GM21723 (cell line): ENCODE measurements at regions not wholly inside any gene's neighbourhood (a gene's known extent, or its start where the extent isn't known, plus 50 kb on each side); places are given as distances from the start of the nearest gene placed in this dataset.
"Not testable (repeated sequence)": the region's sequence is repeated elsewhere in the genome, so short reads cannot be mapped to it uniquely, and the experiment has no call there.

Source experiments
- ATAC-seq: cut with Tn5 transposase; IDR thresholded peaks from one replicate; pipeline ENCODE4 v1.9.1; 2021; ENCODE audit warnings: mild to moderate bottlenecking, moderate library complexity; ENCODE audit not compliant: unreplicated experiment

- ATAC-seq, result no peak
Observed at GRCh38 chr4:38463268-38463958, 200.6 kb upstream of the KLF3 start.

GRCh38 chr4:38464328-38464727 lies 199.7 kb upstream of the KLF3 start:
- no peak for ATAC-seq

DNA sequence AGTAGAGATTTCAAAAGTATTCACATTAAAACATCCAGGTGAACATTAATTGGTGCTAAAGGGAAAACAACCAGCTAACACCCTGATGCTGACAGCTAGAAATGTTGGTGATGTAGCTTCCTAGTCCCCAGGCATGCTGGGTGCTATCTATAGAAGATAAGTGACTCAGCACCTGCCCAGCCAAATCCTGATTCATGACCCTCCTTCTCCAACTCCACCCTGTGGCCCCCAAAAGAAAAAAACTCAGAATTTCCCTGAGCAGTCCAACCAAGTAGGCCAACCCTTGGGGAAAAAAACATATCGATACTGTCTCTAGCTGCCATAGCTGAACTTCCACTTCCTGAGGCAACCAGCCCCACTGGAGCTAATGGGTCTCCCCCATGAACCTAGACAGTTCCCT lies 197.6 kb upstream of the KLF3 start:
- ATAC-seq, result no peak

GRCh38 chr4:38467296-38467695 lies 196.7 kb upstream of the KLF3 start:
- no peak for ATAC-seq

- no peak for ATAC-seq
Observed at GRCh38 chr4:38468339-38468866, 195.6 kb upstream of the KLF3 start.

DNA sequence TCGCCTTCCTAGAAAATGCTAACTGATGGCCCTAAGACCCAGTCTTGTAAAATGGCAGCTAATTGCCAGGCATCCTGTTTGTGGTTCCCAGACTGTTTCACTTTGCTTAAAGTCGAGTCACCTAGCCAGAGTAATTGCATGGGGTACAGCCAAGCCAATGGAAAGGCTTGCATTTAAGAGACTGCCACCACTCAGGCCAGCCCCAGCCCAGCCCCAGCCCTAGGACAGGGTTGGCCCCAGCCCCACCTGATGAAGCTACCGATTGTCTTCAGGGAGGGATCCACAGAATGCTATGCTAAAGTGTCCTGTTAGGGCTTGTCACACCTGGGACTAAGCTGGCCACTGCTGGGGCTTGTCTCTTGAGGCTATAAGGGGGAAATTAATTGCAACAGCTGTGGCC lies 194.6 kb upstream of the KLF3 start:
- ATAC-seq, result no peak

GRCh38 chr4:38470735-38471262 lies 193.2 kb upstream of the KLF3 start:
- no peak for ATAC-seq

- ATAC-seq, result no peak
Observed at GRCh38 chr4:38482696-38483095, 181.3 kb upstream of the KLF3 start.

DNA sequence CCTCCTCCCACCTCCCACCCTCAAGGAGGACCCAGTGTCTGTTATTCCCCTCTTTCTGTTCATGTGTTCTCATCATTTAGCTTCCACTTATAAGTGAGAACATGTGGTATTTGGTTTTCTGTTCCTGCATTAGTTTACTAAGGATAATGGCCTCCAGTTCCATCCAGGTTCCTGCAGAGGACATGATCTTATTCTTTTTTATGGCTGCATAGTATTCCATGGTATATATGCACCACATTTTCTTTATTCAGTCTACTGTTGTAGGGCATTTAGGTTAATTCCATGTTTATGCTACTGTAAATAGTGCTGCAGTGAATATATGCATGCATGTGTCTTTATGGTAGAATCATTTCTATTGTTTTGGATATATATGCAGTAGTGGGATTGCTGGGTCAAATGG lies 180.4 kb upstream of the KLF3 start:
- not testable (repeated sequence) for ATAC-seq

- no peak for ATAC-seq
Observed at GRCh38 chr4:38489011-38489861, 174.8 kb upstream of the KLF3 start.

GRCh38 chr4:38489924-38490639 lies 173.9 kb upstream of the KLF3 start:
- no peak for ATAC-seq

- no peak for ATAC-seq
Observed at GRCh38 chr4:38490753-38491446, 173.1 kb upstream of the KLF3 start.

- ATAC-seq, result no peak
Observed at GRCh38 chr4:38491854-38492478, 172.0 kb upstream of the KLF3 start.

- ATAC-seq, result no peak
Observed at GRCh38 chr4:38493066-38493465, 170.9 kb upstream of the KLF3 start.

DNA sequence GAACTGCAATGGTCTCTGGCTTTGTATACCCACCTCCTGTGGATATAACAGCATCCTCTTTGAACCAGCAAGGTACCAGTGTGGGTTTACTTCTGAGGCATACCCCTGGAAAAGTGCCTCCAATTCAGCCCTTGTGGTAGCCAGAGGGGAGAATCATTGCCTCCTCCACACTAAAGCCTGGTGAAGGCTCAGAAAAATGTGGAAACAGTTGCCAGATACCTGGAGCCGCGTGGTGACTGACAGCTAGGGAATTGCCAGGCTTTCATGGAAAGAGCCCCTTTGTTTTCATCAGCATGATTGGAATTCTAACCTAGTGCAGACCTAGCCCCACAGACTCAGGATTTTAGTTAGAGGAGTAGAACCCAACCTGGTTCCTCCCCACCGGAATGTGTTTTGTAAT lies 168.6 kb upstream of the KLF3 start:
- ATAC-seq, result no peak

GRCh38 chr4:38497121-38497520 lies 166.9 kb upstream of the KLF3 start:
- no peak for ATAC-seq

DNA sequence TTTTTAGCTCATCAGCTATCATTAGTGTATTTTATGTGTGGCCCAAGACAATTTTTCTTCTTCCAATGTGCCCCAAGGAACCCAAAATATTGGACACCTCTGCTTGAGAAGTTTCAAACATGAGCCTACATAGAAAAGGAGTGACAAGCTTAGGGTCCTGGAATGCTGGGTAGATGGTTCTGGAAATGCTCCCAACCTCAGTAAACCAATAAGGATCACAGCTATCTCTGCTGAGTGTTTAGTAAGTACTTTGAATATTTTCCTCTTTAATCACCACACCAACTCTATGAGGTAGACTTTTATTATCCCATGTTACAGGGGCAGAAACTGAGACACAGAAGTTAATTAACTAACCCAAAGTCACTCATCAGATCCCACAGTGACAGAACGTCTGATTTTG lies 164.9 kb upstream of the KLF3 start:
- ATAC-seq, result no peak

DNA sequence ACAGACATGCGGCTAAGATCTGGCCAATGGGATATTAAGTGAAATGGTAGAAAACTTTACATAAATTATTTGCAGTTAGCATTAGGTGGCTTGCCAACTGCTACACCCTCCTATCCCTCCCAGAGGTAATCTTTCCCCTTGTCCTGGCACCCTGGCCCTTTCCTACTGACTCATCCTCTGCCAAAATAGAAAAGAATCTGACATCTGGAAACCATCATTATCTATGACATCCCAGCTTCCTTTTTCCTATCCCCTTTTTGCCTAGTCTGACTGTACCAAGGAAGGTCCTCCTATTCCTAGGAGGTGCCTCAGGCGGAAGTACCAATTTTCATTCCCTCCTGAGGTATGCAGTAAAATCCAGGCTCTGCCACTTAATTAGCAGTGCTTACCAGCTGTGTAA lies 163.6 kb upstream of the KLF3 start:
- ATAC-seq, result no peak

- no peak for ATAC-seq
Observed at GRCh38 chr4:38501698-38502097, 162.3 kb upstream of the KLF3 start.

DNA sequence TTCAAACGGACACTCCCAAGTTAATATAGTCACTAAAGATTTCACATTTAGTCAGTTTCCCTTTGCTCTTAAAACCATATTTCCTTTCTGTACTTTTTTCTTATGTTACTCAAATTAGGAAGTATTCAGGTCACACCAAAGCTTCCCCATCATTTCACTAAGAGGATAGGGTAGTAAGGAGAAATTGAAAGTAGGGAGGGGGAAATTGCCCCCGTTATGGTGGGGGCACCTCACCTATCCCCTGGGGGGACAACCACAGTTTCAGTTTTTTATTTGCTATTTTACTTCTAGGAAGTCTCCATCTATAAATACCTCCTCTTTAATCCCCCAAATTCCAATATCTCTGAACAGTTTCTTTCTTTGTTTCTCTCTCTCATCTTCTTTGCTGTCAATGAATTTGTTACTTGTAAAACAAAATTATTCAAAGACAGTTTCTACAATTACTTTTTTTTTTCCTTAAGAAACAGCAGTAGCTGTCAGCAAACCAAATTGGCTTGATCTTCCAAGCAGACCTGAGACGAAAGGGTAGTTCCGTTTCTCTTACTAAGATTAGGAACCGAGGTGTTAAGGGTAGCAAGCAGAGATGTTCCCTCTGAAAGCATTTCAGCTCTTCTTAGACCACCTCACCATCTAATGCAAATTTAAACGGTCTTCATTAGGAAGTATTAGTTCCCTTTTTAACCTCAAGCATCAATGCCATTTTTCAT lies 160.2 kb upstream of the KLF3 start:
- ATAC-seq, result peak; percentile 91
